T-helper 1 cell treated with Interleukin-12 subunit alpha and Interleukin-12 subunit beta and Interleukin-4 antibody, amounts not matched to agents 30 μg/mL and 1 μg/mL, for 36 hours (primary cell): ENCODE measurements at regions not wholly inside any gene's neighbourhood (a gene's known extent, or its start where the extent isn't known, plus 50 kb on each side); places are given as distances from the start of the nearest gene placed in this dataset.
"Not testable (repeated sequence)": the region's sequence is repeated elsewhere in the genome, so short reads cannot be mapped to it uniquely, and the experiment has no call there.

ENCODE experiments used
- H3K27ac Mint-ChIP-seq: one replicate; pipeline ENCODE4 v1.8.0; 2021; ENCODE audit warnings: mild to moderate bottlenecking, mixed read lengths
- H3K27me3 Mint-ChIP-seq: one replicate; pipeline ENCODE4 v1.8.0; 2021; ENCODE audit warnings: low read depth, mixed read lengths
- H3K36me3 Mint-ChIP-seq: one replicate; pipeline ENCODE4 v1.8.0; 2021; ENCODE audit warnings: low read depth, mixed read lengths
- H3K4me1 Mint-ChIP-seq: one replicate; pipeline ENCODE4 v1.8.0; 2021; ENCODE audit warnings: low read depth, mixed read lengths
- H3K4me3 Mint-ChIP-seq: one replicate; pipeline ENCODE4 v1.8.0; 2021; ENCODE audit warnings: mild to moderate bottlenecking, moderate library complexity, mixed read lengths
- H3K9me3 Mint-ChIP-seq: one replicate; pipeline ENCODE4 v1.8.0; 2021; ENCODE audit warnings: mixed read lengths

- no peaks in the 10 kb centered on the region for H3K4me1 Mint-ChIP-seq
- no peaks in the 10 kb centered on the region for H3K36me3 Mint-ChIP-seq
- H3K27me3 Mint-ChIP-seq = no peaks in the 10 kb centered on the region
- H3K4me3 Mint-ChIP-seq = no peak overlapping the region
- H3K27ac Mint-ChIP-seq = no peak overlapping the region
- no peaks in the 10 kb centered on the region for H3K9me3 Mint-ChIP-seq
Observed at GRCh38 chr13:90908792-90909191, 438.7 kb upstream of the MIR17HG start.

GRCh38 chr13:90910018-90910639 is 437.4 kb upstream of the MIR17HG start:
- no peaks in the 10 kb centered on the region for H3K9me3 Mint-ChIP-seq
- H3K36me3 Mint-ChIP-seq = no peaks in the 10 kb centered on the region
- no peak overlapping the region for H3K27ac Mint-ChIP-seq

GRCh38 chr13:90912247-90912646 is 435.2 kb upstream of the MIR17HG start:
- Mint-ChIP-seq H3K27ac (no peak overlapping the region), H3K4me3 (no peak overlapping the region), H3K27me3 (no peaks in the 10 kb centered on the region), H3K4me1 (no peaks in the 10 kb centered on the region), H3K36me3 (no peaks in the 10 kb centered on the region), H3K9me3 (no peaks in the 10 kb centered on the region)

More at GRCh38 chr13:90910018-90910639, 437.4 kb upstream of the MIR17HG start:
- H3K4me3 Mint-ChIP-seq = no peak overlapping the region
- no peaks in the 10 kb centered on the region for H3K4me1 Mint-ChIP-seq
- H3K27me3 Mint-ChIP-seq = no peaks in the 10 kb centered on the region

GRCh38 chr13:90918536-90918935 is 429.0 kb upstream of the MIR17HG start:
- H3K9me3 Mint-ChIP-seq = peaks cover 3% of the 10 kb centered on the region
- no peak overlapping the region for H3K27ac Mint-ChIP-seq
- no peak overlapping the region for H3K4me3 Mint-ChIP-seq
- H3K4me1 Mint-ChIP-seq = no peaks in the 10 kb centered on the region
- H3K36me3 Mint-ChIP-seq = no peaks in the 10 kb centered on the region
- H3K27me3 Mint-ChIP-seq = no peaks in the 10 kb centered on the region

- no peaks in the 10 kb centered on the region for H3K4me1 Mint-ChIP-seq
- no peak overlapping the region for H3K4me3 Mint-ChIP-seq
Observed at GRCh38 chr13:90919153-90919552, 428.3 kb upstream of the MIR17HG start.

GRCh38 chr13:90926459-90926858 is 421.0 kb upstream of the MIR17HG start:
- no peaks in the 10 kb centered on the region for H3K9me3 Mint-ChIP-seq
- no peaks in the 10 kb centered on the region for H3K27me3 Mint-ChIP-seq
- no peak overlapping the region for H3K4me3 Mint-ChIP-seq

More at GRCh38 chr13:90919153-90919552, 428.3 kb upstream of the MIR17HG start:
- Mint-ChIP-seq H3K27ac (no peak overlapping the region), H3K36me3 (no peaks in the 10 kb centered on the region), H3K9me3 (peaks cover 3% of the 10 kb centered on the region), H3K27me3 (no peaks in the 10 kb centered on the region)

GRCh38 chr13:90928109-90928508 is 419.4 kb upstream of the MIR17HG start:
- H3K4me1 Mint-ChIP-seq = no peaks in the 10 kb centered on the region
- H3K36me3 Mint-ChIP-seq = no peaks in the 10 kb centered on the region
- H3K4me3 Mint-ChIP-seq = no peak overlapping the region
- no peak overlapping the region for H3K27ac Mint-ChIP-seq
- no peaks in the 10 kb centered on the region for H3K9me3 Mint-ChIP-seq
- H3K27me3 Mint-ChIP-seq = no peaks in the 10 kb centered on the region

More at GRCh38 chr13:90926459-90926858, 421.0 kb upstream of the MIR17HG start:
- H3K27ac Mint-ChIP-seq = no peak overlapping the region
- no peaks in the 10 kb centered on the region for H3K36me3 Mint-ChIP-seq
- H3K4me1 Mint-ChIP-seq = no peaks in the 10 kb centered on the region

- Mint-ChIP-seq H3K4me3 (no peak overlapping the region), H3K27ac (no peak overlapping the region), H3K9me3 (no peaks in the 10 kb centered on the region), H3K27me3 (no peaks in the 10 kb centered on the region), H3K4me1 (no peaks in the 10 kb centered on the region), H3K36me3 (no peaks in the 10 kb centered on the region)
Observed at GRCh38 chr13:90933097-90933826, 414.2 kb upstream of the MIR17HG start.

- no peak overlapping the region for H3K27ac Mint-ChIP-seq
- H3K4me1 Mint-ChIP-seq = no peaks in the 10 kb centered on the region
- no peaks in the 10 kb centered on the region for H3K9me3 Mint-ChIP-seq
- no peaks in the 10 kb centered on the region for H3K27me3 Mint-ChIP-seq
- H3K36me3 Mint-ChIP-seq = no peaks in the 10 kb centered on the region
- no peak overlapping the region for H3K4me3 Mint-ChIP-seq
Observed at GRCh38 chr13:90934741-90935140, 412.7 kb upstream of the MIR17HG start.

GRCh38 chr13:90938848-90939247 is 408.6 kb upstream of the MIR17HG start:
- Mint-ChIP-seq H3K27ac (no peak overlapping the region), H3K9me3 (no peaks in the 10 kb centered on the region), H3K36me3 (no peaks in the 10 kb centered on the region), H3K4me1 (no peaks in the 10 kb centered on the region), H3K4me3 (no peak overlapping the region), H3K27me3 (no peaks in the 10 kb centered on the region)

GRCh38 chr13:90943946-90944345 is 403.5 kb upstream of the MIR17HG start:
- H3K27ac Mint-ChIP-seq = no peak overlapping the region
- no peaks in the 10 kb centered on the region for H3K4me1 Mint-ChIP-seq
- no peaks in the 10 kb centered on the region for H3K9me3 Mint-ChIP-seq
- H3K36me3 Mint-ChIP-seq = no peaks in the 10 kb centered on the region
- no peak overlapping the region for H3K4me3 Mint-ChIP-seq
- no peaks in the 10 kb centered on the region for H3K27me3 Mint-ChIP-seq

- not testable (repeated sequence) for H3K36me3 Mint-ChIP-seq, H3K9me3 Mint-ChIP-seq, H3K4me1 Mint-ChIP-seq, H3K27ac Mint-ChIP-seq, H3K4me3 Mint-ChIP-seq, H3K27me3 Mint-ChIP-seq
Observed at GRCh38 chr13:90945146-90945545, 402.3 kb upstream of the MIR17HG start.

- H3K4me3 Mint-ChIP-seq, H3K27me3 Mint-ChIP-seq, H3K36me3 Mint-ChIP-seq, H3K9me3 Mint-ChIP-seq, H3K4me1 Mint-ChIP-seq, H3K27ac Mint-ChIP-seq: not testable (repeated sequence)
Observed at GRCh38 chr13:90946125-90946524, 401.4 kb upstream of the MIR17HG start.

- Mint-ChIP-seq H3K27me3 (no peaks in the 10 kb centered on the region), H3K27ac (no peak overlapping the region), H3K4me1 (no peaks in the 10 kb centered on the region), H3K4me3 (no peak overlapping the region), H3K36me3 (no peaks in the 10 kb centered on the region), H3K9me3 (no peaks in the 10 kb centered on the region)
Observed at GRCh38 chr13:90947976-90948375, 399.5 kb upstream of the MIR17HG start.

GRCh38 chr13:90950160-90950559 is 397.3 kb upstream of the MIR17HG start:
- no peak overlapping the region for H3K27ac Mint-ChIP-seq
- no peaks in the 10 kb centered on the region for H3K27me3 Mint-ChIP-seq
- no peak overlapping the region for H3K4me3 Mint-ChIP-seq
- H3K4me1 Mint-ChIP-seq = no peaks in the 10 kb centered on the region
- no peaks in the 10 kb centered on the region for H3K9me3 Mint-ChIP-seq
- no peaks in the 10 kb centered on the region for H3K36me3 Mint-ChIP-seq
